IPS-20b (cell line): ENCODE measurements at regions not wholly inside any gene's neighbourhood (a gene's known extent, or its start where the extent isn't known, plus 50 kb on each side); places are given as distances from the start of the nearest gene placed in this dataset.
"Not testable (repeated sequence)": the region's sequence is repeated elsewhere in the genome, so short reads cannot be mapped to it uniquely, and the experiment has no call there.

Source experiments
- H3K27ac ChIP-seq: one replicate; pipeline ENCODE4 v1.5.1; 2013; ENCODE audit warnings: low read length
- H3K27me3 ChIP-seq: 2 replicates; pipeline ENCODE4 v1.6.1; 2013; ENCODE audit warnings: mild to moderate bottlenecking, low read length, inconsistent platforms; ENCODE audit not compliant: insufficient read depth
- H3K36me3 ChIP-seq: 2 replicates; pipeline ENCODE4 v1.6.1; 2013; ENCODE audit warnings: low read depth, mild to moderate bottlenecking, inconsistent platforms, low read length, moderate library complexity; ENCODE audit not compliant: insufficient read depth
- H3K4me1 ChIP-seq: 2 replicates; pipeline ENCODE4 v1.6.1; 2013; ENCODE audit warnings: mild to moderate bottlenecking, control low read depth, inconsistent platforms, low read length, moderate library complexity; ENCODE audit not compliant: insufficient read depth
- H3K4me3 ChIP-seq: 2 replicates; pipeline ENCODE4 v1.5.1; 2013; ENCODE audit warnings: mild to moderate bottlenecking, low read length, inconsistent platforms
- H3K9ac ChIP-seq: 2 replicates; pipeline ENCODE4 v1.6.1; 2013; ENCODE audit warnings: low read depth, mild to moderate bottlenecking, inconsistent platforms, low read length, moderate library complexity
- H3K9me3 ChIP-seq: 2 replicates; pipeline ENCODE4 v1.6.1; 2013; ENCODE audit warnings: mild to moderate bottlenecking, low read depth, low read length, inconsistent platforms; ENCODE audit not compliant: insufficient read depth

DNA sequence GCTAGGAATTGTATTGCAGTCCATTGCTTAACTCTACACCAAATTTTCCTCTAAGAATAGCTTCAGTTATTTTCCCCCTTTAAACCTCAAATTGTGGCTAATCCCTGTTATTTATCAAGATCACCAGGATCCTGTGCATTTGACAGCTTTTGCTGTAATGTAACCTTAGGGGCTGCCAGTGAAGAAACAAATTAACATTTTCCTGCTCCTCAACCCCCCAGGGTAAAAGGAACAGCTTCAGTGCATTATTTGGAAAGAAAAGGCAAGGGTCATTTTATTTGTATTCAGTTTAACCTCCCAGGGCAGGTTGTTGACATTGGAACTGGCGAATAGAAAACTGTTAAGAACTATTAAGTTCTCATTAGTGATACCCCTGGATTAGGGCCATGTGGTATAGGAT lies 57.0 kb downstream of the PCDH20 start:
- Histone ChIP-seq H3K27ac (no peak overlapping the region), H3K4me3 (no peak overlapping the region), H3K27me3 (no peaks in the 10 kb centered on the region), H3K36me3 (no peaks in the 10 kb centered on the region), H3K4me1 (peaks cover 7% of the 10 kb centered on the region; the same call in 1 of the 2 replicates), H3K9me3 (no peaks in the 10 kb centered on the region), H3K9ac (no peak overlapping the region)

DNA sequence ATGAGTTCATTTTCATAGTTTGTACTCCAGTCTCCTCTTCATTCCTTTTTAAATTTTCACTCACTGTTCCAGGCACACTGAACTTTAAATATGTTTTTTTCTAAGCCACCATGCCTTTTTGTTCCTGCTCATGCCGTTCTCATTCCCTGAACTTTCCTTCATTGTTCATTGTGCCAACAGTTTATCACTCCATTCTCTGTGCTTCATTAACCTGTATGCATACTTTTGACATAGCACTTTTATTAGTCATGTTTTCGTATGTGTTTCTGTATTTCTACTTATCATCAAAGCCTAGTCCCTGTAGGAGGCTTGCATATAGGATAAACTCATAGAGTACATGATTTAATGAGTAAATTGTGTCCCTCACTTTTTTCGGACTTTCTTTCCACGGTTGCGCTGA lies 65.3 kb downstream of the PCDH20 start:
- no peak overlapping the region for H3K9ac ChIP-seq
- H3K4me1 ChIP-seq: no peaks in the 10 kb centered on the region
- H3K27me3 ChIP-seq: no peaks in the 10 kb centered on the region
- no peaks in the 10 kb centered on the region for H3K9me3 ChIP-seq
- H3K27ac ChIP-seq: no peak overlapping the region
- no peaks in the 10 kb centered on the region for H3K36me3 ChIP-seq
- no peak overlapping the region for H3K4me3 ChIP-seq

DNA sequence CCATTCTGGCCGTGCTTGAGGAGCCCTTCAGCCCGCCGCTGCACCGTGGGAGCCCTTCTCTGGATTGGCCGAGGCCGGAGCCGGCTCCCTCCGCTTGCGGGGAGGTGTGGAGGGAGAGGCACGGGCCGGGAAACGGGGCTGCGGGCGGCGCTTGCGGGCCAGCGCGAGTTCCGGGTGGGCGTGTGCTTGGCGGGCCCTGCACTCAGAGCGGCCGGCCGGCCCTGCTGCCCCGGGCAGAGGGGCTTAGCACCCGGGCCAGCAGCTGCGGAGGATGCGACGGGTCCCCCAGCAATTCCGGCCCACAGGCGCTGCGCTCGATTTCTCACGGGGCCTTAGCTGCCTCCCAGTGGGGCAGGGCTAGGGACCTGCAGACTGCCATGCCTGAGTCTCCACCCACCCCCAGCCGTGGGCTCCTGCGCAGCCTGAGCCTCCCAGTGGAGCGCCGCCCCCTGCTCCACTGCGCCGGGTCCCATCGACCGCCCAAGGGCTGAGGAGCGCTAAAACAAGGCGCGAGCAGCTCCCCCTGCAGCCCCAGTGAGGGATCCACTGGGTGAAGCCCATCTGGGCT lies 76.5 kb downstream of the PCDH20 start:
- H3K4me3 ChIP-seq: no peak overlapping the region

DNA sequence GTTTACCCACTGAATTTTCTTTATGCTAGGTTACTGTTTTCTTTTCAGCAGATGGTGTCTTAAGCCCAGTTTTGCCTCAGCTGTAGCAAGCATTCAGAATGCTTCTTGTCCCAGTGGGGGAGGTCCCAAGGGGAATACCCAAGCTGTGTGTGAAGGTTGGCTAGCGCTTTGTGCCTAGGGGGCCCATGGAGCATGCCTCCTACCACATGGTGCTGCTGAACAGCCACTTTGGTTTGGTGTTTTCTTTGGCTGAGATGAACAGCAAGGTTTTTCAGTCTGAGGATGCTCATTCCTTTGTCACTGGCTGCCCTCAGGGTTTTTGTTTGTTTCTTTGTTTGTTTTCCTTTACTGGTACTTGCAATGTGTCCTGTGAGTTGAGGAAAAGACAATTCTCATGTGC lies 99.0 kb downstream of the PCDH20 start:
- H3K9ac ChIP-seq: no peak overlapping the region
- no peaks in the 10 kb centered on the region; the same call in 1 of the 2 replicates for H3K4me1 ChIP-seq
- no peak overlapping the region for H3K4me3 ChIP-seq
- no peaks in the 10 kb centered on the region for H3K36me3 ChIP-seq
- H3K9me3 ChIP-seq: no peaks in the 10 kb centered on the region
- H3K27me3 ChIP-seq: no peaks in the 10 kb centered on the region
- H3K27ac ChIP-seq: no peak overlapping the region

More for the DNA sequence above, 76.5 kb downstream of the PCDH20 start:
- Histone ChIP-seq H3K27me3 (no peaks in the 10 kb centered on the region), H3K9me3 (no peaks in the 10 kb centered on the region; the same call in 1 of the 2 replicates), H3K36me3 (no peaks in the 10 kb centered on the region), H3K4me1 (0 out of 2 replicates have a peak, but pooled peaks cover 3% of the 10 kb centered on the region), H3K9ac (no peak overlapping the region), H3K27ac (no peak overlapping the region)

DNA sequence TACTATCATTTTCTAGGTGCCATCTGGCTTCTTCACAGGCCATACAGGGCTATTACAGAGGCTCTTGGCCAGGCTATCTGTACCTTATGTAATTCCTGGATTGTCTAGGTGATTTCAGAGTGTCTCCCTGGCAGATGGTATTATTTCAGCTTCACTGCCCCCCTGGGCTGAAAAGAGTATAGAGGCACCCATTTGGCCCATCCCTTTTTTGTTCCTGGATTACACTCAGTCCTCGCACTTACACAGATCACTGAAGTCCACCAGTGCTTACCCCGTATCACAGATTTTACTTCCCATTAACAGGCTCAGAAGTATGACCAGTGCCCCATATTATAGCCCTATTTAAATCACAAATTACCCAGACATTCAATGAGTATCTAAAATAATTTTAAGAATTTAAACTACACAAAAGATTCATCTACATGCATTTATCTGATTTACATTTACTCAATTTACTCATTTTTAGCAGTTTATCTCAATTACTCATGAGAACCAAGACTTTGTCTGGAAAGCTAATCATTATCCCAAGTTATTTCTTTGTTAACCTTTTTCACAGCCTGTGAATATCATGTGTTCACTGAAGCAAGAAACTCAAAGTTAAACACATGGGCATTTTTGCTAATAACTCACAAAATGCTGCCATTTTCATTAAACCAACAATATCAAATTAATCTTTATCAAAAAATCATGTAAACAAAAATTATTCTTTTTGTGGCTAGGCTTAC lies 121.0 kb downstream of the PCDH20 start:
- Histone ChIP-seq H3K27me3 (no peaks in the 10 kb centered on the region), H3K4me1 (no peaks in the 10 kb centered on the region), H3K4me3 (no peak overlapping the region), H3K36me3 (no peaks in the 10 kb centered on the region), H3K9ac (no peak overlapping the region), H3K9me3 (no peaks in the 10 kb centered on the region), H3K27ac (no peak overlapping the region)

DNA sequence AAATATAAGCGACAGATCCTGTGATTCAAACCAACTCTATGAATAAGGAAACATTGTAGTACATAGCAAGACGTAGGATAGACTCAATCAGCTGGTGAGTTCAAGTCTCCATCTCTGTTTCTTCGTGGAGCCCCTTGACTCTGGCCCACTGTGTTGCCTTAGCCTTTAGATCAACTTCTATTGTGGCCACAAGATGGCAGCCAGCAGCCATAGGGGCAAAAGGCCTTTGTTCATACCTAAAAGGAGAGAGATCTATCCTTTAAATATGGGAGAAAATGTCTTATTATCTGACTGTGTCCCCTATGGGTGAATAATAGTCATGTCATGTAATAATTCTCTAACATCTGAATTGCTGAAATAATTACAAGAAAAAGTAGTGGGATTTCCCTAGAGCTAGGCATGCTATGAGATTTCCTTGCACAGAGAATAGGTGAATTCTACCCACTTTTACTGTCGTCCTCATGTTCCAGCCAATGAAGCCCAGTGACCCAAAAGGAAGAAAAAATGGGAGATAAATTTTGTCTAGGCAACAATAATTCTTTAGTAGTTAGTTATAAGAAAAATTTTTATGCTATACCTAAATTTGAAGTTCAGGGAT lies 129.4 kb downstream of the PCDH20 start:
- H3K9me3 ChIP-seq: no peaks in the 10 kb centered on the region
- no peak overlapping the region for H3K4me3 ChIP-seq
- H3K9ac ChIP-seq: no peak overlapping the region
- H3K36me3 ChIP-seq: no peaks in the 10 kb centered on the region
- peaks cover 4% of the 10 kb centered on the region; the same call in 1 of the 2 replicates for H3K4me1 ChIP-seq
- H3K27ac ChIP-seq: no peak overlapping the region
- no peaks in the 10 kb centered on the region for H3K27me3 ChIP-seq

DNA sequence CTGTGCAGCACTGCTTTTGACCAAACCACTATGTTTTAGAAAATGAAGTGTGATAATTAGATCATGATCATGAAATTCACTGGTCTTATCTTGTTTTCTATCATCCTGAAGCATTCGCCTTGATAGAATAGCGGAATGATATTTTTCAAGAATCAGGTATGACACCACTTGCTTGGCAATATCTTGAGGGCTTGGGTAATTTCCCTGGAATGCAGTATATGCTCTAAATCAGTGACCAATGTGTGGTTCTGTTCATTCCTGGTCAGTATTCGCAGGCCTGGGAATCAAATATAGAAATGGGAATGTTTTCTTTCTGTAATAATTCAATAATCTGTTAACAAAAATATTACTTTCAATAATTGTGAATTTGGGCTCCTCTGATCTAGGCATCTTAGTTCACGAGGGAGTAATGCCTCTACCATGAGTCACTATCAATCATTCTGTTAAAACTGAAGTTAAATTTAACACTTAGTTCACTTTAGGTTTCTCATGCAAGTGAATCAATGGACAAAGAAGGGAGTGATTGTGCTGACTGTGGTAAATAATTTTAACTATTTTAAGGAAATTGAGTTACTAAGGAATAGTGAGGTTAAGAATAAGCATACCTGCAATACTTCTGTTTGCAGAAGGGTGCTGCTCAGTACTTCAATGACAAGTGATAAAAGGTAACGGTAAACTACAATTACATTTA lies 137.9 kb downstream of the PCDH20 start:
- Histone ChIP-seq H3K9ac (no peak overlapping the region), H3K27me3 (no peaks in the 10 kb centered on the region), H3K27ac (no peak overlapping the region), H3K9me3 (no peaks in the 10 kb centered on the region), H3K4me3 (no peak overlapping the region), H3K4me1 (no peaks in the 10 kb centered on the region), H3K36me3 (no peaks in the 10 kb centered on the region)

DNA sequence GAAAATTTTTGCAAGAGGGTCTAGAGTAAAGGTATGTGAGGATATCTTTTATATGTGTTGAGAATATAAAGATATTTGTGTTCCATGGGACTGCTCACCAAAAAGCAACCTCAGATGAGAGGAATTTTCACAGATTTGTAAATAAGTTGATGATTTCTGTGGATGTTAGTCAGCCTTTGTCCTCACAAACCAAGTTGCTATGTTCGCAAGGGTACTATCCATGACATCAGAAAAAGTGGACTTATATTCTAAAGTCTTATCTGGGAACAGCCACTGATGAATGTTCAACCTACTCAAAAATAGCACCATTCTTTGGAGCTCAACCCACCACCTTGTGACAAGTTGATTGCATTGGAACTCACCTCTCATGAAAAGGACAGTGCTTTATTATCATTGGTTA lies 138.6 kb downstream of the PCDH20 start:
- no peak overlapping the region for H3K9ac ChIP-seq
- no peaks in the 10 kb centered on the region for H3K9me3 ChIP-seq
- no peaks in the 10 kb centered on the region for H3K36me3 ChIP-seq
- no peaks in the 10 kb centered on the region for H3K4me1 ChIP-seq
- no peak overlapping the region for H3K4me3 ChIP-seq
- no peaks in the 10 kb centered on the region for H3K27me3 ChIP-seq
- H3K27ac ChIP-seq: no peak overlapping the region

DNA sequence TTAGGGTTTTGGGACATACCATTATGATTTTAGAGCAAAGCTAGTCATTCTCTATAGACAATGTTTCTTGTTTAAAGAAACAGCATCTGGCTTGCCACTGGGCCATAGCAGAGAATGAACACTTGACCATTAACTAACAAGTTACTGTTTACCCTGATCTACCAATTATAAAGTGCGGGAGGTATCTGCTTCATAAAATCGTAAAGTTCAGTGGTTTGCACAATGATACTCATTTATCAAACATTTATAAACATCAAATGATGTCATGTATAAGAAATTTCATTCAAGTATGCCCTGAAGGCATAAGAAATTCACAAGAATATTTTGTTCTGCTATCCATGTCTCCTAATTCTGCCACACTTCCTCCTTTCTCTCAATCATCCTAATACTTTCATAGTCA lies 139.2 kb downstream of the PCDH20 start:
- H3K4me1 ChIP-seq: no peaks in the 10 kb centered on the region
- H3K27me3 ChIP-seq: no peaks in the 10 kb centered on the region
- H3K9ac ChIP-seq: no peak overlapping the region
- no peak overlapping the region for H3K27ac ChIP-seq
- no peaks in the 10 kb centered on the region for H3K9me3 ChIP-seq
- H3K4me3 ChIP-seq: no peak overlapping the region
- no peaks in the 10 kb centered on the region for H3K36me3 ChIP-seq

DNA sequence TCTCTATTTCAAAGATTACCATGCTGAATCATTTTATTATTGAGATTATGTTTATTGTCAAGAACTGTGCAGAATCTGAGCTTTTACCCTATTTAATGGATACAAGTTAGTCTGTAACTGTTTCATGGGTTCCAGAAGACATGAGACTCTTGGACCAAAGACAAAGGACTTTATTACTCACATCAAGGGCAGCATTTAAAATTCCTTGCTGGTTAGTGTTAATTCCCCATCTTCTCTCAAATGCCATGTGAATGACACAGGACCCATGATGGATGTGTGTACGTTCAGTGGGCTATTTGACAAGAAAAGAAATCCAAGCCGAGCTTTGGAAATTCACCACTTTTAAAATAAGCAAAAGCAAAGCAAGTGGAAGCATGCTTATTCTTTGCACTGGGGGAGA lies 139.9 kb downstream of the PCDH20 start:
- H3K9me3 ChIP-seq: no peaks in the 10 kb centered on the region
- H3K9ac ChIP-seq: no peak overlapping the region
- H3K4me1 ChIP-seq: no peaks in the 10 kb centered on the region
- no peaks in the 10 kb centered on the region for H3K27me3 ChIP-seq
- H3K4me3 ChIP-seq: no peak overlapping the region
- no peaks in the 10 kb centered on the region for H3K36me3 ChIP-seq
- H3K27ac ChIP-seq: no peak overlapping the region

DNA sequence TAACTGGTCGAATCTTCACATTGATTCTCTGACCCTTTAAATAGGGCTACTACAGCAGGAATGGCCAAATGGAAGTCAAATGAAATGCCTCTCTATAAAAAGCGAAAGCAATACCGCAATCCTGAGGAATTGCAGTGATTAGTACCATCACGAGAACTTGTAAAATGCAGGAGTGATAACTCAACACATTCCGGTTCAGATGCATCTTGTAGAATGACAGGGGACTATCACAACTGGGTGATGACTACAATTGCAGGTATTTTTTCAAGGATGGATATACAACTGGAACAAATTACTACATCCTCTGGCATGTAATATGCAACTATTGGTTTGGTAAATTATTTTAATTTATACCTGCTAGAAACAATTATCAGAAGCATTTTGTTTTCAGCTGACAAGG lies 140.4 kb downstream of the PCDH20 start:
- Histone ChIP-seq H3K36me3 (no peaks in the 10 kb centered on the region), H3K4me1 (no peaks in the 10 kb centered on the region), H3K9ac (no peak overlapping the region), H3K27me3 (no peaks in the 10 kb centered on the region), H3K4me3 (no peak overlapping the region), H3K9me3 (no peaks in the 10 kb centered on the region), H3K27ac (no peak overlapping the region)

DNA sequence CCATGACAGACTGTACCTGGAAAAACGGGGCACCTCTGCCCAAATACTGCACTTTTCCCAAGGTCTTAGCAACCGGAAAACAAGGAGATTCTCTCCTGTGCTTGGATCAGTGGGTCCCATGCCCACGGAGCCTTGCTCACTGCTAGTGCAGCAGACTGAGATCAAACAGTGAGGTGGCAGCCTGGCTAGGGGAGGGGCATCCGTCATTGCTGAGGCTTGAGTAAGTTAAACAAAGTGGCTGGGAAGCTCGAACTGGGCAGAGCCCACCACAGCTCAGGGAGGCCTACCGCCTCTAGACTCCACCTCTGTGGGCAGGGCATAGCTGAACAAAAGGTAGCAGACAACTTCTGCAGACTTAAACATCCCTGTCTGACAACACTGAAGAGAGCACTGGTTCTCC lies 148.8 kb downstream of the PCDH20 start:
- not testable (repeated sequence) for H3K36me3 ChIP-seq, H3K27me3 ChIP-seq, H3K4me3 ChIP-seq, H3K9ac ChIP-seq, H3K27ac ChIP-seq, H3K9me3 ChIP-seq, H3K4me1 ChIP-seq
